ENCODE measurements at regions not wholly inside any gene's neighbourhood (a gene's known extent, or its start where the extent isn't known, plus 50 kb on each side); places are given as distances from the start of the nearest gene placed in this dataset.

- TF ChIP-seq CTCF (optimal IDR thresholded peaks at IDR 0.05 in 1 of 3, IDR thresholded peaks at IDR 0.05 in 1 of 3, conservative IDR thresholded peaks at IDR 0.05 in 1 of 3; ENCODE audit: extremely low read depth in 1 of 3, insufficient read depth in 2 of 3, low read length in 3 of 3) (no peak), EZH2 (IDR thresholded peaks at IDR 0.05; ENCODE audit: low read length) (no peak)
- Histone ChIP-seq H3K4me2 (ENCODE audit: control insufficient read depth, extremely low read depth, insufficient read depth, low read depth, low read length) (no peak overlapping the region), H3K27me3 (ENCODE audit: control insufficient read depth, extremely low read depth, insufficient read depth, low read length) (peaks cover 22% of the 10 kb centered on the region), H3K27ac (ENCODE audit: control insufficient read depth, insufficient read depth, low read length) (no peak overlapping the region), H3K79me2 (ENCODE audit: control insufficient read depth, insufficient read depth, low read length) (no peaks in the 10 kb centered on the region), H3K4me3 (ENCODE audit: control insufficient read depth in 2 of 3, extremely low read depth in 1 of 3, insufficient read depth in 2 of 3, low read depth in 1 of 3, low read length in 3 of 3) (no peak overlapping the region), H2AFZ (ENCODE audit: control insufficient read depth, low read length) (no peak overlapping the region), H3K9me3 (ENCODE audit: control insufficient read depth, low read depth, low read length) (no peaks in the 10 kb centered on the region), H3K4me1 (ENCODE audit: control insufficient read depth, extremely low read depth, insufficient read depth, low read length) (no peaks in the 10 kb centered on the region), H3K36me3 (ENCODE audit: control insufficient read depth in 2 of 2, extremely low read depth in 1 of 2, insufficient read depth in 2 of 2, low read length in 2 of 2) (no peaks in the 10 kb centered on the region), H3K9ac (ENCODE audit: control insufficient read depth, extremely low read depth, insufficient read depth, low read length) (no peak overlapping the region), H3K9me1 (ENCODE audit: control insufficient read depth, extremely low read depth, insufficient read depth, low read length) (no peaks in the 10 kb centered on the region), H4K20me1 (ENCODE audit: control insufficient read depth, extremely low read depth, insufficient read depth, low read length) (no peaks in the 10 kb centered on the region)
- no peak for DNase-seq (ENCODE audit: low read depth, low spot score)
- dilution Hi-C loops (cut with MboI; ENCODE audit: extremely low pct_ligation_motif_present, low sequenced_read_pairs) = no loop called here
- no peak for FAIRE-seq
These were observed 74.2 kb downstream of the GADD45G start for GRCh38 chr9:89679016-89679415.

GRCh38 chr9:89679581-89679980 lies 74.8 kb downstream of the GADD45G start:
- dilution Hi-C loops (cut with MboI; ENCODE audit: extremely low pct_ligation_motif_present, low sequenced_read_pairs) = no loop called here
- DNase-seq (ENCODE audit: low read depth, low spot score) (no peak), FAIRE-seq (no peak)
- Histone ChIP-seq H3K9me1 (ENCODE audit: control insufficient read depth, extremely low read depth, insufficient read depth, low read length) (no peaks in the 10 kb centered on the region), H4K20me1 (ENCODE audit: control insufficient read depth, extremely low read depth, insufficient read depth, low read length) (no peaks in the 10 kb centered on the region), H3K9me3 (ENCODE audit: control insufficient read depth, low read depth, low read length) (no peaks in the 10 kb centered on the region), H3K4me3 (ENCODE audit: control insufficient read depth in 2 of 3, extremely low read depth in 1 of 3, insufficient read depth in 2 of 3, low read depth in 1 of 3, low read length in 3 of 3) (no peak overlapping the region), H3K27me3 (ENCODE audit: control insufficient read depth, extremely low read depth, insufficient read depth, low read length) (peaks cover 22% of the 10 kb centered on the region), H3K4me1 (ENCODE audit: control insufficient read depth, extremely low read depth, insufficient read depth, low read length) (no peaks in the 10 kb centered on the region), H3K9ac (ENCODE audit: control insufficient read depth, extremely low read depth, insufficient read depth, low read length) (no peak overlapping the region), H2AFZ (ENCODE audit: control insufficient read depth, low read length) (no peak overlapping the region), H3K4me2 (ENCODE audit: control insufficient read depth, extremely low read depth, insufficient read depth, low read depth, low read length) (no peak overlapping the region), H3K27ac (ENCODE audit: control insufficient read depth, insufficient read depth, low read length) (no peak overlapping the region), H3K36me3 (ENCODE audit: control insufficient read depth in 2 of 2, extremely low read depth in 1 of 2, insufficient read depth in 2 of 2, low read length in 2 of 2) (no peaks in the 10 kb centered on the region), H3K79me2 (ENCODE audit: control insufficient read depth, insufficient read depth, low read length) (no peaks in the 10 kb centered on the region)
- TF ChIP-seq EZH2 (IDR thresholded peaks at IDR 0.05; ENCODE audit: low read length) (no peak), CTCF (optimal IDR thresholded peaks at IDR 0.05 in 1 of 3, IDR thresholded peaks at IDR 0.05 in 1 of 3, conservative IDR thresholded peaks at IDR 0.05 in 1 of 3; ENCODE audit: extremely low read depth in 1 of 3, insufficient read depth in 2 of 3, low read length in 3 of 3) (no peak)

All from keratinocyte (primary cell).